ENCODE measurements at regions not wholly inside any gene's neighbourhood (a gene's known extent, or its start where the extent isn't known, plus 50 kb on each side); places are given as distances from the start of the nearest gene placed in this dataset.

- TF ChIP-seq CTCF (IDR thresholded peaks at IDR 0.05; ENCODE audit: insufficient read depth, low read depth, low read length, missing control alignments), result no peak
- H3K4me3 ChIP-seq (ENCODE audit: low read length), result no peak overlapping the region
- no peak for DNase-seq (ENCODE audit: low read depth)
These were observed 66.3 kb downstream of the RRM2 start for GRCh38 chr2:10188729-10189305.

GRCh38 chr2:10190255-10190654 lies 67.7 kb downstream of the RRM2 start:
- DNase-seq (ENCODE audit: low read depth), result no peak
- TF ChIP-seq CTCF (IDR thresholded peaks at IDR 0.05; ENCODE audit: insufficient read depth, low read depth, low read length, missing control alignments), result no peak
- no peak overlapping the region for H3K4me3 ChIP-seq (ENCODE audit: low read length)

- TF ChIP-seq CTCF (IDR thresholded peaks at IDR 0.05; ENCODE audit: insufficient read depth, low read depth, low read length, missing control alignments), result no peak
- no peak overlapping the region for H3K4me3 ChIP-seq (ENCODE audit: low read length)
- DNase-seq (ENCODE audit: low read depth), result no peak
These were observed 68.4 kb downstream of the RRM2 start for GRCh38 chr2:10190737-10191532.

GRCh38 chr2:10191554-10191953 lies 69.0 kb downstream of the RRM2 start:
- no peak for TF ChIP-seq CTCF (IDR thresholded peaks at IDR 0.05; ENCODE audit: insufficient read depth, low read depth, low read length, missing control alignments)
- DNase-seq (ENCODE audit: low read depth), result no peak

GRCh38 chr2:10192392-10193015 lies 70.0 kb downstream of the RRM2 start:
- TF ChIP-seq CTCF (IDR thresholded peaks at IDR 0.05; ENCODE audit: insufficient read depth, low read depth, low read length, missing control alignments), result no peak
- DNase-seq (ENCODE audit: low read depth), result no peak
- no peak overlapping the region for H3K4me3 ChIP-seq (ENCODE audit: low read length)

More at GRCh38 chr2:10191554-10191953, 69.0 kb downstream of the RRM2 start:
- H3K4me3 ChIP-seq (ENCODE audit: low read length), result no peak overlapping the region

- DNase-seq (ENCODE audit: low read depth), result no peak
- no peak for TF ChIP-seq CTCF (IDR thresholded peaks at IDR 0.05; ENCODE audit: insufficient read depth, low read depth, low read length, missing control alignments)
- H3K4me3 ChIP-seq (ENCODE audit: low read length), result no peak overlapping the region
These were observed 70.8 kb downstream of the RRM2 start for GRCh38 chr2:10193276-10193795.

Measured in epithelial cell of esophagus (primary cell).